CD4-positive, alpha-beta T cell (primary cell): ENCODE measurements at regions not wholly inside any gene's neighbourhood (a gene's known extent, or its start where the extent isn't known, plus 50 kb on each side); places are given as distances from the start of the nearest gene placed in this dataset.

ENCODE experiments used
- ATAC-seq: fragments of 200-7000 bp; cut with Tn5 transposase; one replicate; pipeline ENCODE4 v1.10.0; 2022; ENCODE audit warnings: mild to moderate bottlenecking; ENCODE audit not compliant: poor library complexity
- CTCF ChIA-PET: fragments of 350-600 bp; sonication (Branson Sonifier 250); formaldehyde crosslinking; loops from one replicate; lab custom pipeline; 2021; ENCODE audit warnings: antibody characterized with exemption, inconsistent platforms; lab: Charles Lee
- POLR2A ChIA-PET: fragments of 350-600 bp; sonication (Branson Sonifier 250); formaldehyde crosslinking; loops from one replicate; lab custom pipeline; 2021; ENCODE audit warnings: antibody characterized with exemption, inconsistent platforms; lab: Charles Lee
- DNase-seq, 14 experiments: peaks; one replicate each; pipeline ENCODE4 v3.0.0-alpha.2; 2013 to 2020; ENCODE audit warnings: mixed read lengths in 2 of 14
- H3K27ac ChIP-seq, 2 donors: one replicate each; pipeline versions ENCODE4 v1.5.1 to v1.7.0; 2013; ENCODE audit warnings: low read length in 2 of 2, low read depth in 1 of 2, mild to moderate bottlenecking in 1 of 2
- H3K27me3 ChIP-seq, 2 experiments: 1 replicate in 1 of 2; 2 replicates in 1 of 2; pipeline versions ENCODE4 v1.6.1 to v1.7.0; 2013; ENCODE audit warnings: low read length in 2 of 2, control low read depth in 1 of 2, mild to moderate bottlenecking in 1 of 2, moderate library complexity in 1 of 2; ENCODE audit not compliant: insufficient read depth in 2 of 2, control insufficient read depth in 1 of 2
- H3K36me3 ChIP-seq: one replicate; pipeline ENCODE4 v1.6.1; 2013; ENCODE audit warnings: low read length, control low read depth; ENCODE audit not compliant: insufficient read depth
- H3K4me1 ChIP-seq: one replicate; pipeline ENCODE4 v1.6.1; 2013; ENCODE audit warnings: low read length, control low read depth; ENCODE audit not compliant: insufficient read depth
- H3K4me3 ChIP-seq: one replicate; pipeline ENCODE4 v1.5.1; 2013; ENCODE audit warnings: mild to moderate bottlenecking, low read length, moderate library complexity
- H3K9me3 ChIP-seq, 2 experiments: 1 replicate in 1 of 2; 2 replicates in 1 of 2; pipeline versions ENCODE4 v1.6.1 to v1.7.0; 2013; ENCODE audit warnings: low read length in 2 of 2, mild to moderate bottlenecking in 2 of 2, control low read depth in 1 of 2, moderate library complexity in 1 of 2; ENCODE audit not compliant: control insufficient read depth in 1 of 2, insufficient read depth in 1 of 2
- H3K27ac Mint-ChIP-seq: one replicate; pipeline ENCODE4 v1.8.0; 2020; ENCODE audit warnings: mixed read lengths
- H3K27me3 Mint-ChIP-seq: one replicate; pipeline ENCODE4 v1.8.0; 2021; ENCODE audit warnings: mixed read lengths
- H3K36me3 Mint-ChIP-seq: one replicate; pipeline ENCODE4 v1.8.0; 2021; ENCODE audit warnings: low read depth, mixed read lengths
- H3K4me1 Mint-ChIP-seq: one replicate; pipeline ENCODE4 v1.8.0; 2021; ENCODE audit warnings: low read depth, mixed read lengths
- H3K4me3 Mint-ChIP-seq: one replicate; pipeline ENCODE4 v1.8.0; 2020; ENCODE audit warnings: mild to moderate bottlenecking, mixed read lengths
- H3K9me3 Mint-ChIP-seq: one replicate; pipeline ENCODE4 v1.8.0; 2020; ENCODE audit warnings: mixed read lengths
- intact Hi-C, 2 experiments: fragments of 100-400 bp; cut with DNase I in 1 of 2; cut with micrococcal nuclease in 1 of 2; formaldehyde crosslinking; loops; one replicate each; pipeline versions ENCODE4 v1.15.1 to v1.9.0; 2023 to 2025; cut with DNase I, micrococcal nuclease
- TF ChIP-seq, protein P1 (sequence below): fragments of 200-600 bp; IDR thresholded peaks from one replicate; pipeline ENCODE4 v1.8.0; 2022; ENCODE audit warnings: antibody characterized with exemption, mild to moderate bottlenecking

DNA sequence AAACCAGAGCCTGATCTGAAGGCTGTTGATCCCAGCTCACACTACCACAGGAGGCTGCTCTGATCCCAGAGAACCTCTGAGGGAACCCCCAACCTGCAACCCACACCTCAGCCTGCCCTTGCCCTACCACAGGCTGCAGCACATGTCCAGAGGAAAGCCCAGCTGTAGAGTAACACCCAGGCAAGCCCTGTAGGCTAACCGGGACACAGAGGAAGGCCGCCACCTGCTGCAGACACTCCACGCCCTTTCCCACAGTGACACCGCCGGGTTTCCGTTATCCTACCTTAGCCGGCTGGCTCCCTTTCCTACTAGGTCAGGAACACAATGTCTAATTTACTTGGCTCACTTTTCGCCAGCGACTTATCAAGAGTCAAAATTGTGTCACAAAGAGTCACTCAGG is 266.7 kb upstream of the KLHL29 start:
- Mint-ChIP-seq H3K4me3 (no peak overlapping the region), H3K27ac (no peak overlapping the region), H3K36me3 (no peaks in the 10 kb centered on the region), H3K27me3 (peaks cover 18% of the 10 kb centered on the region), H3K9me3 (peaks cover under 1% of the 10 kb centered on the region), H3K4me1 (no peaks in the 10 kb centered on the region)
- Histone ChIP-seq H3K9me3 (peaks cover 0 to 15% of the 10 kb centered on the region in 2 experiments), H3K27ac (no peak overlapping the region), H3K4me3 (no peak overlapping the region), H3K4me1 (no peaks in the 10 kb centered on the region), H3K27me3 (no peaks in the 10 kb centered on the region), H3K36me3 (no peaks in the 10 kb centered on the region)
- POLR2A ChIA-PET, result no interaction called here
- no peak for DNase-seq
- intact Hi-C loops, result no loop called here
- TF ChIP-seq, protein P1, sequence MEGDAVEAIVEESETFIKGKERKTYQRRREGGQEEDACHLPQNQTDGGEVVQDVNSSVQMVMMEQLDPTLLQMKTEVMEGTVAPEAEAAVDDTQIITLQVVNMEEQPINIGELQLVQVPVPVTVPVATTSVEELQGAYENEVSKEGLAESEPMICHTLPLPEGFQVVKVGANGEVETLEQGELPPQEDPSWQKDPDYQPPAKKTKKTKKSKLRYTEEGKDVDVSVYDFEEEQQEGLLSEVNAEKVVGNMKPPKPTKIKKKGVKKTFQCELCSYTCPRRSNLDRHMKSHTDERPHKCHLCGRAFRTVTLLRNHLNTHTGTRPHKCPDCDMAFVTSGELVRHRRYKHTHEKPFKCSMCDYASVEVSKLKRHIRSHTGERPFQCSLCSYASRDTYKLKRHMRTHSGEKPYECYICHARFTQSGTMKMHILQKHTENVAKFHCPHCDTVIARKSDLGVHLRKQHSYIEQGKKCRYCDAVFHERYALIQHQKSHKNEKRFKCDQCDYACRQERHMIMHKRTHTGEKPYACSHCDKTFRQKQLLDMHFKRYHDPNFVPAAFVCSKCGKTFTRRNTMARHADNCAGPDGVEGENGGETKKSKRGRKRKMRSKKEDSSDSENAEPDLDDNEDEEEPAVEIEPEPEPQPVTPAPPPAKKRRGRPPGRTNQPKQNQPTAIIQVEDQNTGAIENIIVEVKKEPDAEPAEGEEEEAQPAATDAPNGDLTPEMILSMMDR, result no peak
- ATAC-seq, result no peak
- CTCF ChIA-PET, result no interaction called here

DNA sequence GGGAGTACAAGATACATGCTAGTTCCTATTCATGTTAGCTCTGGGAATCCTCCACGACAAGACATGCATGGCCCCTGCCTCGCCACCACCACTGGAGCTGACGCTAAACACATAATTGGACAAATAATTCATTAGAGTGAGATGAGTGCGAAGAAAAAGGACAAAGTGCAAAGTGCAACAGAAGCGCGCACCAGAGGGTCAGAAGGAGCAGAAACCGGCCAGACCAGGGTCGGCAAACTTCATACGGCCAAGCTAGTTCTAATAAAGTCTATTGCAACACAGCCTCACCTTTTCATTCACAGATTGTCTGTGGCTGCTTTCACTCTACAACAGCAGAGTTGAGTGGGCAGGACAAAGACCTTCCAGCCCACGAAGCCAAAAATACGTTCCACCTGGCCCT is 266.1 kb upstream of the KLHL29 start:
- Mint-ChIP-seq H3K27ac (no peak overlapping the region), H3K36me3 (no peaks in the 10 kb centered on the region), H3K27me3 (peaks cover 16% of the 10 kb centered on the region), H3K9me3 (no peaks in the 10 kb centered on the region), H3K4me1 (no peaks in the 10 kb centered on the region), H3K4me3 (no peak overlapping the region)
- H3K27me3 ChIP-seq, result no peaks in the 10 kb centered on the region
- CTCF ChIA-PET, result no interaction called here
- H3K27ac ChIP-seq, result no peak overlapping the region
- TF ChIP-seq, protein P1, result no peak
- no peaks in the 10 kb centered on the region for H3K4me1 ChIP-seq
- no peak overlapping the region for H3K4me3 ChIP-seq
- no peak for DNase-seq
- POLR2A ChIA-PET, result no interaction called here
- ATAC-seq, result no peak
- peaks cover 0 to 15% of the 10 kb centered on the region in 2 experiments for H3K9me3 ChIP-seq
- H3K36me3 ChIP-seq, result no peaks in the 10 kb centered on the region
- intact Hi-C loops, result no loop called here

DNA sequence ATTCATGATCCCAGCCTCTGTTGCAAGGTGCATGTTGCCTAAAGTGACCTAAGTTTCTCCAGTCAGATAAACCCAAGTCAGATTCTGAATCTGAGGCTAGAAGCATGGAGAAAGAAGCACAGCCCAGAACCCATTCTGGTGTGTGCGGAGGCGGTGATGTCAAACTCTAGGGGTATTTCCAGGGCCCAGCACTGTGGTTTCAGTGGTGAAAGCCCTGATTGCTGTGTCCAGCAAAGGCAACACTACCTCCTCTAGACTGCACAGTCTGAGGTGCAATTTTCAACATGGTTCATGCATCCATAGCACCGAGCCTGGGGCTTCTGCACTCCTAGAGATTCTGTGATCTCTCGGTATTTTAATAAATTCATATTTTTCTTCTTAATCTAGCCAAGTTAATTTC is 264.8 kb upstream of the KLHL29 start:
- intact Hi-C loops, result no loop called here
- H3K27ac Mint-ChIP-seq, result no peak overlapping the region
- no peaks in the 10 kb centered on the region for H3K36me3 ChIP-seq
- H3K9me3 ChIP-seq, result peaks cover 0 to 15% of the 10 kb centered on the region in 2 experiments
- no peak for ATAC-seq
- no peak overlapping the region for H3K27ac ChIP-seq
- ChIA-PET POLR2A (no interaction called here), CTCF (no interaction called here)
- peaks cover 12% of the 10 kb centered on the region for H3K27me3 Mint-ChIP-seq
- H3K4me3 Mint-ChIP-seq, result no peak overlapping the region
- no peak overlapping the region for H3K4me3 ChIP-seq
- H3K27me3 ChIP-seq, result no peaks in the 10 kb centered on the region
- H3K4me1 ChIP-seq, result no peaks in the 10 kb centered on the region
- H3K9me3 Mint-ChIP-seq, result no peaks in the 10 kb centered on the region
- no peaks in the 10 kb centered on the region for H3K36me3 Mint-ChIP-seq
- TF ChIP-seq, protein P1, result no peak
- DNase-seq, result no peak
- H3K4me1 Mint-ChIP-seq, result no peaks in the 10 kb centered on the region
